ENCODE measurements at regions not wholly inside any gene's neighbourhood (a gene's known extent, or its start where the extent isn't known, plus 50 kb on each side); places are given as distances from the start of the nearest gene placed in this dataset.

GRCh38 chr18:51757255-51757924 is 559.9 kb upstream of the MEX3C start:
- no peak for DNase-seq (ENCODE audit: low read depth, low spot score)
- no peak overlapping the region for H3K27ac ChIP-seq

- H3K27ac ChIP-seq = no peak overlapping the region
- DNase-seq (ENCODE audit: low read depth, low spot score) = no peak
Observed at GRCh38 chr18:51762373-51762772, 564.9 kb upstream of the MEX3C start.

- no peak for DNase-seq (ENCODE audit: low read depth, low spot score)
- no peak overlapping the region for H3K27ac ChIP-seq
Observed at GRCh38 chr18:51765606-51766360, 568.3 kb upstream of the MEX3C start.

GRCh38 chr18:51767293-51767692 is 569.8 kb upstream of the MEX3C start:
- H3K27ac ChIP-seq = no peak overlapping the region
- DNase-seq (ENCODE audit: low read depth, low spot score) = no peak

GRCh38 chr18:51778115-51778514 is 561.9 kb upstream of the DCC start:
- DNase-seq (ENCODE audit: low read depth, low spot score) = no peak
- no peak overlapping the region for H3K27ac ChIP-seq

- no peak for DNase-seq (ENCODE audit: low read depth, low spot score)
- H3K27ac ChIP-seq = no peak overlapping the region
Observed at GRCh38 chr18:51789871-51790270, 550.1 kb upstream of the DCC start.

GRCh38 chr18:51801514-51801913 is 538.5 kb upstream of the DCC start:
- DNase-seq (ENCODE audit: low read depth, low spot score) = no peak
- H3K27ac ChIP-seq = no peak overlapping the region

GRCh38 chr18:51802569-51803428 is 537.2 kb upstream of the DCC start:
- no peak for DNase-seq (ENCODE audit: low read depth, low spot score)

GRCh38 chr18:51807336-51807735 is 532.7 kb upstream of the DCC start:
- DNase-seq (ENCODE audit: low read depth, low spot score) = no peak

More at GRCh38 chr18:51802569-51803428, 537.2 kb upstream of the DCC start:
- no peak overlapping the region for H3K27ac ChIP-seq

GRCh38 chr18:51811883-51812282 is 528.1 kb upstream of the DCC start:
- H3K27ac ChIP-seq = no peak overlapping the region
- DNase-seq (ENCODE audit: low read depth, low spot score) = no peak

More at GRCh38 chr18:51807336-51807735, 532.7 kb upstream of the DCC start:
- H3K27ac ChIP-seq = no peak overlapping the region

- H3K27ac ChIP-seq = no peak overlapping the region
- DNase-seq (ENCODE audit: low read depth, low spot score) = no peak
Observed at GRCh38 chr18:51813740-51814139, 526.3 kb upstream of the DCC start.

GRCh38 chr18:51821610-51822009 is 518.4 kb upstream of the DCC start:
- no peak overlapping the region for H3K27ac ChIP-seq
- no peak for DNase-seq (ENCODE audit: low read depth, low spot score)

GRCh38 chr18:51824746-51825145 is 515.3 kb upstream of the DCC start:
- no peak overlapping the region for H3K27ac ChIP-seq
- no peak for DNase-seq (ENCODE audit: low read depth, low spot score)

GRCh38 chr18:51833850-51834249 is 506.1 kb upstream of the DCC start:
- DNase-seq (ENCODE audit: low read depth, low spot score) = no peak
- no peak overlapping the region for H3K27ac ChIP-seq

GRCh38 chr18:51848702-51849101 is 491.3 kb upstream of the DCC start:
- no peak for DNase-seq (ENCODE audit: low read depth, low spot score)
- no peak overlapping the region for H3K27ac ChIP-seq

- DNase-seq (ENCODE audit: low read depth, low spot score) = no peak
Observed at GRCh38 chr18:51852681-51853080, 487.3 kb upstream of the DCC start.

GRCh38 chr18:51857989-51858388 is 482.0 kb upstream of the DCC start:
- no peak for DNase-seq (ENCODE audit: low read depth, low spot score)
- H3K27ac ChIP-seq = no peak overlapping the region

More at GRCh38 chr18:51852681-51853080, 487.3 kb upstream of the DCC start:
- no peak overlapping the region for H3K27ac ChIP-seq

GRCh38 chr18:51861046-51861445 is 479.0 kb upstream of the DCC start:
- no peak overlapping the region for H3K27ac ChIP-seq
- DNase-seq (ENCODE audit: low read depth, low spot score) = no peak

- H3K27ac ChIP-seq = no peak overlapping the region
- DNase-seq (ENCODE audit: low read depth, low spot score) = no peak
Observed at GRCh38 chr18:51862051-51862715, 477.8 kb upstream of the DCC start.

GRCh38 chr18:51864219-51864965 is 475.6 kb upstream of the DCC start:
- H3K27ac ChIP-seq = no peak overlapping the region
- DNase-seq (ENCODE audit: low read depth, low spot score) = no peak
